DND-41 (cell line): ENCODE measurements at regions not wholly inside any gene's neighbourhood (a gene's known extent, or its start where the extent isn't known, plus 50 kb on each side); places are given as distances from the start of the nearest gene placed in this dataset.

Experiments used
- ATAC-seq: fragments of 200-7000 bp; cut with Tn5 transposase; 3 replicates; pipeline ENCODE4 v1.9.1; 2021; ENCODE audit warnings: low read depth; ENCODE audit not compliant: insufficient read depth
- DNase-seq: peaks from one replicate; pipeline ENCODE4 v3.0.0-alpha.2; 2020
- H2AFZ ChIP-seq: 2 replicates; pipeline ENCODE4 v1.6.0; 2012; ENCODE audit warnings: low read depth, low read length
- H3K27ac ChIP-seq: 2 replicates; pipeline ENCODE4 v1.5.1; 2012; ENCODE audit warnings: low read length, inconsistent platforms
- H3K27me3 ChIP-seq: fragments of 200-600 bp; sonication (generic); 2 replicates; pipeline ENCODE4 v1.6.0; 2012; ENCODE audit warnings: low read length, mild to moderate bottlenecking, inconsistent platforms; ENCODE audit not compliant: insufficient read depth, poor library complexity
- H3K36me3 ChIP-seq: 2 replicates; pipeline ENCODE4 v1.5.1; 2012; ENCODE audit warnings: low read length, inconsistent platforms; ENCODE audit not compliant: insufficient read depth
- H3K4me1 ChIP-seq: 2 replicates; pipeline ENCODE4 v1.5.1; 2012; ENCODE audit warnings: mild to moderate bottlenecking, low read length; ENCODE audit not compliant: insufficient read depth
- H3K4me2 ChIP-seq: 2 replicates; pipeline ENCODE4 v1.6.0; 2012; ENCODE audit warnings: mild to moderate bottlenecking, moderate library complexity, low read length, inconsistent platforms; ENCODE audit not compliant: insufficient read depth
- H3K4me3 ChIP-seq, 2 experiments: fragments of 200-600 bp in 1 of 2; shearing (Covaris generic) in 1 of 2; 2 replicates each; pipeline ENCODE4 v1.5.1; 2012 to 2016; ENCODE audit warnings: inconsistent platforms in 2 of 2, low read length in 2 of 2, mild to moderate bottlenecking in 2 of 2, low read depth in 1 of 2, moderate library complexity in 1 of 2
- H3K79me2 ChIP-seq: 2 replicates; pipeline ENCODE4 v1.6.0; 2012; ENCODE audit warnings: low read length, inconsistent platforms; ENCODE audit not compliant: insufficient read depth
- H3K9ac ChIP-seq: 2 replicates; pipeline ENCODE4 v1.6.0; 2012; ENCODE audit warnings: low read depth, mild to moderate bottlenecking, inconsistent platforms, low read length, moderate library complexity
- H3K9me3 ChIP-seq: 2 replicates; pipeline ENCODE4 v1.5.1; 2012; ENCODE audit warnings: low read length, moderate library complexity, mild to moderate bottlenecking, inconsistent platforms; ENCODE audit not compliant: insufficient read depth, severe bottlenecking
- H4K20me1 ChIP-seq: 2 replicates; pipeline ENCODE4 v1.6.0; 2012; ENCODE audit warnings: low read length; ENCODE audit not compliant: insufficient read depth
- EZH2 ChIP-seq: IDR thresholded peaks from 3 replicates; pipeline ENCODE4 v1.6.1; 2012; ENCODE audit warnings: borderline replicate concordance, low read depth, mild to moderate bottlenecking, moderate library complexity, low read length, inconsistent platforms; ENCODE audit not compliant: severe bottlenecking
- TF ChIP-seq, protein P1 (sequence below): IDR thresholded peaks from 2 replicates; pipeline ENCODE4 v1.5.1; 2012; ENCODE audit warnings: borderline replicate concordance, low read length, moderate library complexity, mild to moderate bottlenecking; ENCODE audit not compliant: poor library complexity, severe bottlenecking; ENCODE audit errors: extremely low read depth

DNA sequence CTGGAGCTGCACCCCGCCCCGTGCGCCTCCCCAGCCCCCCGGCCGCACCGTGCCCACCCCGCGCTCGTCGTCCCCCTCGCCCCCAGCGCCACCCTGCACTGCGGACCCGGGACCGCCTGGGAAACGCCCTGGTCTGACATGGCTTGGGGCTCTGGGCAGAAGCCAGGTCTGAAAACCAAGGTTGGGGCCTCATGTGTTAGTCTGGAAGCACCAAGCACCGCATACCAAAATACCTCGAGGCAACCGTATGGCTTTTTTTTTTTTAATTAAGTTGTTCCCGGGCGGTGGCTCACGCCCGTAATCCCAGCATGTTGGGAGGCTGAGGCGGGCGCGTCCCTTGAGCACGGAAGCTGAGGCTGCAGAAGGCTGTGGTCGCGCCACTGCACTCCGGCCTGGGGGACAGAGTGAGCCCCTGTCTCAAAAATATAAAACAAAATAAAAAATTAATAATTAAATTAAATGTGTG lies 91.5 kb upstream of the CHD2 start:
- H3K4me3 ChIP-seq = peak overlapping the region; percentile 62; a peak in 3 of 4 replicates
- H3K9ac ChIP-seq = peak overlapping the region; percentile 70
- no peaks in the 10 kb centered on the region for H4K20me1 ChIP-seq
- ATAC-seq = peak; percentile 42
- H2AFZ ChIP-seq = peak overlapping the region; percentile 76
- H3K4me1 ChIP-seq = peaks cover 32% of the 10 kb centered on the region
- peak overlapping the region; percentile 87 for H3K27ac ChIP-seq
- DNase-seq = no peak
- peak overlapping the region; percentile 70 for H3K4me2 ChIP-seq
- no peaks in the 10 kb centered on the region for H3K27me3 ChIP-seq
- H3K79me2 ChIP-seq = peaks cover 34% of the 10 kb centered on the region
- H3K36me3 ChIP-seq = no peaks in the 10 kb centered on the region
- H3K9me3 ChIP-seq = no peaks in the 10 kb centered on the region
- TF ChIP-seq, protein P1, sequence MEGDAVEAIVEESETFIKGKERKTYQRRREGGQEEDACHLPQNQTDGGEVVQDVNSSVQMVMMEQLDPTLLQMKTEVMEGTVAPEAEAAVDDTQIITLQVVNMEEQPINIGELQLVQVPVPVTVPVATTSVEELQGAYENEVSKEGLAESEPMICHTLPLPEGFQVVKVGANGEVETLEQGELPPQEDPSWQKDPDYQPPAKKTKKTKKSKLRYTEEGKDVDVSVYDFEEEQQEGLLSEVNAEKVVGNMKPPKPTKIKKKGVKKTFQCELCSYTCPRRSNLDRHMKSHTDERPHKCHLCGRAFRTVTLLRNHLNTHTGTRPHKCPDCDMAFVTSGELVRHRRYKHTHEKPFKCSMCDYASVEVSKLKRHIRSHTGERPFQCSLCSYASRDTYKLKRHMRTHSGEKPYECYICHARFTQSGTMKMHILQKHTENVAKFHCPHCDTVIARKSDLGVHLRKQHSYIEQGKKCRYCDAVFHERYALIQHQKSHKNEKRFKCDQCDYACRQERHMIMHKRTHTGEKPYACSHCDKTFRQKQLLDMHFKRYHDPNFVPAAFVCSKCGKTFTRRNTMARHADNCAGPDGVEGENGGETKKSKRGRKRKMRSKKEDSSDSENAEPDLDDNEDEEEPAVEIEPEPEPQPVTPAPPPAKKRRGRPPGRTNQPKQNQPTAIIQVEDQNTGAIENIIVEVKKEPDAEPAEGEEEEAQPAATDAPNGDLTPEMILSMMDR = no peak
- TF ChIP-seq EZH2 = no peak

DNA sequence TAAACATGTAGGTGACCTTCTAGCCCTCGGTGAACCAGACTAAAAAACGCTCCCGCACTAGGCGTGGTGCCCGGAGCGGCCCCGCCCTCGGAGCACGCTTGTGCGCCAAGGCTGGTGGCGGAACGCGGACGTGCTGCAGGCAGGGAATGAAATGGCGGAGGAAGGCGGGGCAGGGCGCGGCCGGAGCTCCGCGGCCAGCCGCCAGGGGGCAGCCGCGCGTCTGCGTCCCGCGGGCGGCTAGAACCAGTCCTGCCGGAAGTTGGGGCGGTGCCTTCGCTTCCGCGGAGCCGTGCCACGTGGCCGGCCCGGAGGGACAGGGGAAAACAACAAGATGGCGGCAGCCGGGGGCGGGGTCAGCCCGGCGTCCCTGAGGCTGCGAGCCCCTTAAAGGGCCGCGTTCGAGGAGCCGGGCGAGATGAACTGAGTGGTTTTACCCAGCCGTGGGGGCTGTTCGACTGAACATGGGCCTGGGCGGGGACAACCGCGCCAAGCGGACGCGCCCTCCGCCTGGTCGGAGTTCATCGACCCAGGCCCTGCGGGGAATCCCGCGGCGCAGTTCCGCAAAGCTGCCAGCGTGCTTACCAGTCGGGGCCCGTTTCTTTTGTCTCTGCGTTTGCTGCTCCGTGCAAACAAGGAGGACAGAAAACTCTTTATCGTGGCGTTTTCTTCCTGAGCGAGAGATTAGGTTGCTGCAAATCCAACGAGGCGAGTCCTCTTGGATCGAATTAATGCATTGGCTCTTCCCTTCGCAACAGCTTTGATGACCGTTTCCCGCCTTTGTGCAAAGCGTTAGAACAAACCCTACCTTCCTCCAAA lies 90.9 kb upstream of the CHD2 start:
- H3K79me2 ChIP-seq = peaks cover 34% of the 10 kb centered on the region
- peak overlapping the region; percentile 76 for H2AFZ ChIP-seq
- no peaks in the 10 kb centered on the region for H3K9me3 ChIP-seq
- H3K27ac ChIP-seq = peak overlapping the region; percentile 90
- no peak for TF ChIP-seq EZH2
- TF ChIP-seq, protein P1 = peak; percentile 95
- H3K27me3 ChIP-seq = no peaks in the 10 kb centered on the region
- peaks cover 39% of the 10 kb centered on the region for H3K4me1 ChIP-seq
- H3K36me3 ChIP-seq = no peaks in the 10 kb centered on the region
- no peaks in the 10 kb centered on the region for H4K20me1 ChIP-seq
- DNase-seq (peak; percentile 98), ATAC-seq (peak; percentile 87)
- peak overlapping the region; percentile 62; a peak in 3 of 4 replicates for H3K4me3 ChIP-seq
- peak overlapping the region; percentile 70 for H3K9ac ChIP-seq
- H3K4me2 ChIP-seq = peak overlapping the region; percentile 70

DNA sequence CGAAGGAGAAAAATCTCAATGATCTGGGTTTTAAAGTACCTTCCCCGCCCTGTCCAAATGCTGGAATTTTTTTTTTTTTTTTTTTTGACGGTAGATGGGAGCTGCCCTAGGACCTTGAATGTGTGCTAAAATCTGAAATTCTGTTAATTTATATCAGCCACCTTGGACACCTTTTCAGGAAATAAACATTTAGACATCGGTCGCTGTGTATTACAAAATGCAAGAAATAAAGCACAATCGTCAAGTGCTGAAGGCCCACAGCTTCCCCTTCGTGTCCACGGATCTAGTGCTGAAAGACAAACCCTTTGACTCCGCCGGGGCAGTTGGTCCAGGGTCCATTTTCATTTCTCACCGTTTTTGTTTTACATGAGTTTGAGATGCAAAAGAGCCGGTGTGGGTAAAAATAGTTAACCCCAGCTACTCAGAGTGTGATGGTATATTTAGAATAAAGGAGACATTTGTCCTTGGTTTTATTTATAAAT lies 90.2 kb upstream of the CHD2 start:
- peak overlapping the region; percentile 56 for H3K4me2 ChIP-seq
- H3K79me2 ChIP-seq = peaks cover 34% of the 10 kb centered on the region
- DNase-seq (peak; percentile 32), ATAC-seq (no peak)
- no peak for TF ChIP-seq EZH2
- TF ChIP-seq, protein P1 = no peak
- H3K27me3 ChIP-seq = no peaks in the 10 kb centered on the region
- no peaks in the 10 kb centered on the region for H3K9me3 ChIP-seq
- peak overlapping the region; percentile 3 to 53; a peak in 3 of 4 replicates for H3K4me3 ChIP-seq
- H3K27ac ChIP-seq = peak overlapping the region; percentile 90
- H2AFZ ChIP-seq = peak overlapping the region; percentile 71
- H3K9ac ChIP-seq = peak overlapping the region; percentile 70
- no peaks in the 10 kb centered on the region for H4K20me1 ChIP-seq
- no peaks in the 10 kb centered on the region for H3K36me3 ChIP-seq
- peaks cover 39% of the 10 kb centered on the region for H3K4me1 ChIP-seq
